CD4-positive, alpha-beta T cell treated with Interleukin-15 for 1 hour (primary cell): ENCODE measurements at regions not wholly inside any gene's neighbourhood (a gene's known extent, or its start where the extent isn't known, plus 50 kb on each side); places are given as distances from the start of the nearest gene placed in this dataset.

Source experiments
- DNase-seq: peaks from one replicate; pipeline ENCODE4 v3.0.0-alpha.2; 2020

- DNase-seq = no peak
Observed at GRCh38 chr13:63092456-63092855, 1676.8 kb upstream of the PCDH20 start.

GRCh38 chr13:63090524-63090923 is 1674.9 kb upstream of the PCDH20 start:
- no peak for DNase-seq

GRCh38 chr13:63088226-63088625 is 1672.6 kb upstream of the PCDH20 start:
- no peak for DNase-seq

- DNase-seq = no peak
Observed at GRCh38 chr13:63086286-63086685, 1670.6 kb upstream of the PCDH20 start.

- no peak for DNase-seq
Observed at GRCh38 chr13:63085851-63086250, 1670.2 kb upstream of the PCDH20 start.

GRCh38 chr13:63081400-63082014 is 1665.9 kb upstream of the PCDH20 start:
- no peak for DNase-seq

- no peak for DNase-seq
Observed at GRCh38 chr13:63075126-63075525, 1659.5 kb upstream of the PCDH20 start.

GRCh38 chr13:63050287-63050686 is 1634.6 kb upstream of the PCDH20 start:
- no peak for DNase-seq

- DNase-seq = no peak
Observed at GRCh38 chr13:63048653-63049052, 1633.0 kb upstream of the PCDH20 start.

GRCh38 chr13:63044589-63045313 is 1629.1 kb upstream of the PCDH20 start:
- DNase-seq = no peak

GRCh38 chr13:63042686-63043085 is 1627.0 kb upstream of the PCDH20 start:
- DNase-seq = no peak

- no peak for DNase-seq
Observed at GRCh38 chr13:63041640-63042414, 1626.2 kb upstream of the PCDH20 start.

- no peak for DNase-seq
Observed at GRCh38 chr13:63026285-63026797, 1610.7 kb upstream of the PCDH20 start.

- DNase-seq = no peak
Observed at GRCh38 chr13:63025741-63026140, 1610.1 kb upstream of the PCDH20 start.

GRCh38 chr13:63024458-63024857 is 1608.8 kb upstream of the PCDH20 start:
- DNase-seq = no peak

- no peak for DNase-seq
Observed at GRCh38 chr13:63011996-63012395, 1596.3 kb upstream of the PCDH20 start.

GRCh38 chr13:63010072-63010658 is 1594.5 kb upstream of the PCDH20 start:
- no peak for DNase-seq

GRCh38 chr13:63005625-63006024 is 1590.0 kb upstream of the PCDH20 start:
- no peak for DNase-seq

- no peak for DNase-seq
Observed at GRCh38 chr13:62997696-62998095, 1582.0 kb upstream of the PCDH20 start.

GRCh38 chr13:62997038-62997599 is 1581.5 kb upstream of the PCDH20 start:
- no peak for DNase-seq

GRCh38 chr13:62973804-62974203 is 1558.2 kb upstream of the PCDH20 start:
- no peak for DNase-seq

GRCh38 chr13:62964522-62964921 is 1548.9 kb upstream of the PCDH20 start:
- no peak for DNase-seq

GRCh38 chr13:62960723-62961122 is 1545.1 kb upstream of the PCDH20 start:
- no peak for DNase-seq
